Renal cortex interstitium (tissue), 11 donors: ENCODE measurements at regions not wholly inside any gene's neighbourhood (a gene's known extent, or its start where the extent isn't known, plus 50 kb on each side); places are given as distances from the start of the nearest gene placed in this dataset.

ENCODE experiments used
- DNase-seq, 11 donors: peaks; one replicate each; pipeline ENCODE4 v3.0.0-alpha.2; 2013; ENCODE audit warnings: low read depth in 9 of 11, low spot score in 4 of 11; ENCODE audit errors: extremely low read depth in 1 of 11

DNA sequence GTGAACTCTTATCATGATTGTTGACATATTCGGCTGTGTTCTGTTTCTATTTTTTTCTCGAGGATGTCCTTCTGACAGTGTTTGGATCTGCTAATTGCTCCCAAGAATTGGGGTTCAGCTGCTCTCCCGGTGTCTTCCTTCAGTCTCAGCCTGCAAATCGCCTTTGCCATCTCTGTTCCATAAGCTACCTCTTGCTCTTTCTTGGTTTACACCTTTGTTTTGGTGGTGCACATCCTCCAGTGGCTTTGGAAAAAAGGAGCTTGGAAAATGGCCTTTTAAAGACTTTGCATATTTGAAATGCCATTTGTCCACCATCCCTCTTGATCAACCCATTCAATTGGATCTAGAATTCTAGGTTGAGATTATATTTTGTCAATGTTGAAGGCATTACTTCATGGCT, 137.2 kb downstream of the URI1 start:
- no peak for DNase-seq

- no peak for DNase-seq
These were observed 140.1 kb downstream of the URI1 start for GRCh38 chr19:30082168-30082567.

GRCh38 chr19:30082611-30083010, 140.6 kb downstream of the URI1 start:
- DNase-seq, result no peak

GRCh38 chr19:30083125-30083681, 141.2 kb downstream of the URI1 start:
- no peak for DNase-seq

GRCh38 chr19:30083701-30084156, 141.7 kb downstream of the URI1 start:
- DNase-seq, result no peak

DNA sequence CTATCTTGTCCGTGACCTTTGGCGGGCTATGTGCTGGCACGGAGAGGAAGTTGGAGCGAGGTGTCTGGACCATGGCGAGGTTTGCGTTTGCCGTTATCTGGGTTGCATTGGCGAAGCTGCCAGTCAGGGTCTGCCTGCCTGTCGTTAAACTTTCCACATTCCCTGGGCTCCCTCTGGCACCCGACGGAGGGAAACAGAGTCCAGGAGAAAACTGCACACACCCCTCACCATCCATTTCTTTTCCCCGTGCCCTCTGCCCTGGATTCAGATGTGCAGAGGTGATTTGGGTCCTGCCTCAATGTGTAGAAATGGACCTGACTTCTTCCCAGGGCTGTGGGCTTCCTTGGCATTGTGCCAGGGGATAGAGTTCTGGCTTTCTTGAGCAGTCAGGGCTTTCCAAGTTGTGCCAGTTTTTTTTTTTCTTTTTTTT, 142.4 kb downstream of the URI1 start:
- no peak for DNase-seq

GRCh38 chr19:30085394-30085793, 143.4 kb downstream of the URI1 start:
- DNase-seq, result no peak

GRCh38 chr19:30086220-30086619, 144.2 kb downstream of the URI1 start:
- DNase-seq, result no peak

DNA sequence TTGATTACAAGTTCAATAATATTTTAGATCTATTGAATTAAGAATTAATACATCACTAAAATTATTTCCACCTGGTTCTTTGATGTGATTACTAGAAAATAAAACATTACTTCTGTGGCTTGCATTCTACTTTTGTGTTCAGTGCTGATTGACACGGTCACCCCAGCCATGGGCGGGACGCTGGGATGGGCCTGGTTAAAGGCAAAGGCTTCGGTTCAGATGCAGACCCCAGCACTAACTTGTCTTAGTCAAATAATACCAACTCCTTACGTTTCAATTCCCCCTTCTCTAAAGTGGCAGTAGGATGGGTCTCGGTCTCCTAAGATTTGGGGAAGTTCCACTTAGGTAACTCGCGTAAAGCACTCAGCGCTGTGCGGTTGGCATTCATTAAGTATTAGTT, 144.9 kb downstream of the URI1 start:
- no peak for DNase-seq

- no peak for DNase-seq
These were observed 145.5 kb downstream of the URI1 start for GRCh38 chr19:30087381-30088138.

GRCh38 chr19:30088567-30088966, 146.5 kb downstream of the URI1 start:
- DNase-seq, result no peak

GRCh38 chr19:30089086-30089665, 147.1 kb downstream of the URI1 start:
- no peak for DNase-seq

DNA sequence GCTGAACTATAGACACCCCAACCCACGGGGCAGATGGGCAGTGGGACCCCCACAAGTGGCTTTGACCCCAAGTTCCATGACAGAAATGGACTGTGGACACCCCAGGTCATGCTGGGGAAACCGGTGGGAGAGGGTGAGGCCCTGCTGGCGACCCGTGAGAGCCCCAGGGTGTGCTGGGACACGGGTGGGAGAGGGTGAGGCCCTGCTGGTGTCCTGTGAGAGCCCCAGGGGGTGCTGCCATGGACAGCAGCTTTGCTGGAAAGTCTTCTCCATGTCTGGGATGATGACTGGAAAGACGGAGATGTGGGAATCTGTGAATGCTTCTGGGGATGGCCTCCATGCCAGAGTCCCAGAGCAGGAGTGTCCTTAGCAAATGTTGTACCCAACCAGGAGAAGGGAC, 148.4 kb downstream of the URI1 start:
- no peak for DNase-seq

DNA sequence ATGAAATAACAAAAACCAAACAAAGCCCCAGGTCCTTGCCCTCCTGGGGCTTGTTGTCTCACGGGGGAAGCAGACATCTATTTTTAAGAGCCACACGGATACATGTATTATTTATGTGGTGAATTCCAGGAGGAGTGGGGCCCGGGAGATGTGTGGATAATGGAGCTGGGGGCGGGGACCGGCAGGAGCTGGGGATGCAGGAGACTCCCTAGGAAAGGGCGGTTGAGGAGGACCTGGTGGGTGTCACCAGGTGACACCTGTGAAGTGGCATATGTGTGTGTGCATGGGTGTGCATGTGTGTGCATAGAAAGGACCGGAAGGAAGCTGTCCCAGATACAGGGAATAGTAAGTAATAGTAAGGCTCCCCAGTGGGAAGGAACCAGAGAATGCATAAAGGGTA, 148.9 kb downstream of the URI1 start:
- DNase-seq, result no peak

DNA sequence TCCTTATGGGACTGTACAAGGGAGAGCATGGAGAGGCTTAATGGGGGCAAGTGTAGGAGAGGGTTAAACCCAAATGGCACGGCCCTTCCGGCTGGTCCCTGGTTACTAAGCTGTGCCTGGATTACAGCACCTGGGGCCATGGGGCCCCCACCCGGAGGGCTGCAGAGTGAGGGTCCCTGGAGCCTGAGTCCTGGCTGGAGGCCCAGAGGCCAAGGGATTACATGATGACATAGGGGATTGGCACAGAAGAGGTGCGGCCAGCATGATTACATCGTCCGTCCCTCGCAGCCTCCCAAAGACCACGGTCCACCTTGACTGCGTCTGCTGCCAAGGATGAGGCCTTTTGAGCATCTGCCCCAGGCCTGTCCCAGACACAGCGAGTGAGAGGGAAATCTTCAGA, 149.4 kb downstream of the URI1 start:
- no peak for DNase-seq

DNA sequence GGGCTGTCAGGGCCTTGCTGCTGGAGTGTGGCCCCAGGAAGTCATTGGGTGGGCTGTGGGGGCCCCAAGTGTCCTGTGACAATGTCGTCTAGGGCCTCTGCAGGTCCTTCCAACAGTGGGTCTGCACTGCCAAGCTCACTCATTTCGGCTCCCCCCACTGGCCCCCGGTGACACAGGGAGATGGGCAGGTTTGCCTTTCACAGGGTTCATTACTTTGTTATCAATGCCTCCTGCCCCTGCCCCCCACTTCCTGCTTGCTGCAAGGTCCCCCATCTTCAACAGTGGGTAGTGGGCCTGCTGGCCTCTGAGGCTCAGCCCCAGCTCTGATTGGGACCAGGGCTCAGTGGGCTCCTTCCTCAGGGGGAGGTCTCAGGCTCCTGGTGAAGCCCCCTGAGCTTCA, 149.8 kb downstream of the URI1 start:
- no peak for DNase-seq

DNA sequence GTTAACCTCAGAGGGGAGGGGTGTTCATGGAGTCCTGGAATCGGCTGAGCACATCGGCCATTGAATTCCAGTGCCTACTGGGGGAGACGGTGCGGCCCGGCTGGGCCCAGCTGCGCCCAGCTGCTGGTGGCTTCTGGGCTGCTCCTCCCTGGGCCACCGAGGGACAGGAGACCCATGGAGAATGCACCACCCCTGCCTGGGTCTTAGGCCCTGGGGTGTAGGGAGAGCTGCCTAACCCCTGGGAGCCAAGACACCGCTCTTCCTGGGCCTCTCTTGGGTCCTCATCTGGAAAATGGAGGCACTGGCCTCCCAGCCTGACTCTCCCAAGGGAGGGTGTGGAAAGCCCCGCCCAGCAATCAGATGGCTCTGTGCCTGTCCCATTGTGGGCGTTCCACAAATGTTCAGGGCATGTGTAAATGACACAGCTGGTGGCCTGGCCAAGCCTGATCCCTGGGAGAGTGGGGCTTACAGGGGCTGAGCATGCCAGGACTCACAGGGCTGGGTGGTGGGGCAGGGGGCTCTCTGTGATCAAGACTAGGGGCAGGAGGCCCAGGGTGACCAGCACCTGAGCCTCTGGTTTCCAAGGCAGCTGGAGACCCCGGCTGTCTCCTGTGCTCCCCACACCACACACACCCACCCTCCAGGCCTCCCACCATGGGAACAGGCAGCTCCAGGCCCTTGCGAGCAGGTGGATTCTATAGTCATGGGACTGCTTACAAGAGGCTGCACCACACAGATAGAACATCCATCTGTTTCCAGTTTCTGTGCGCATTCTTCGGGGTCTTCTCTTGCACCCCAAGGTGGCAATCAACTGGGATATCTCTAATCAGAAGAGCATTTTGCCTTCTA, 150.9 kb downstream of the URI1 start:
- DNase-seq, result no peak

DNA sequence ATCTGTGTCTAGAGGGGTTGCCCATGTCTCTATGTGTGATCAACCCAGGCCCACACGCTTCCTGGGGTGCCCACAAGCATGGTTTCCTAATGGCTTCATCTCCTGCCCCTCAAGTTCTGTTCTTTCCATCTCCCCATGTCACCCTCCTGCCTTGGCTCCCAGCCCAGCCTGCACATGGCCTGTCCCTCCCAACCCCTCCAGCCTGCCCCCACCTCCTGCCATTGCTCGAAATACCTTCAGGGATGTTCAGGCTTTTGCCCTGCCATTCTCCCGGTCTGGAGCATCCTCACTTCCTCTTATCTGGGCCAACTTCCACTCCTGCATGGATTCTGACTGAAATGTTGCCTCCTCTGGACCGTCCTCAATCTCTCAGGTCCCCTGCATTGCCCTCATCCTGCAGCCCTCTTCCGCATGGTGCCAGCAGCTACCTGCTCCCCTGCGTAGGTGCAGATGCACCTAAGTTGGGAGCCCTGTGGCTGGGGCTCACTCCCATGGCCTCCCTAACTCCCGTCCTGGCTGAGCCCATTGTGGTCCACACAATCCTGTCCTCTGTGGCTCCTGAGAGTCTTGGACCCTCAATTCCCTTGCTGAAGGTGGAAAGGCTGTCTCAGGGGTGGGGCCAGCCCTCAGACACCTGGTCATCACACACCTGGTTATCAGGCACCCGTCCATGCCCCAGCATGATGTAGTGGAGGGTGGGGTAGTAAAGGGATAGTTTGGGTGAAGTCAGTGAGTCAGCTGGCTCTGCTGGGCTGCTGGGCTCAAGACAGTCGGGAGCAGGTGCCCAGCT, 152.1 kb downstream of the URI1 start:
- DNase-seq, result no peak

DNA sequence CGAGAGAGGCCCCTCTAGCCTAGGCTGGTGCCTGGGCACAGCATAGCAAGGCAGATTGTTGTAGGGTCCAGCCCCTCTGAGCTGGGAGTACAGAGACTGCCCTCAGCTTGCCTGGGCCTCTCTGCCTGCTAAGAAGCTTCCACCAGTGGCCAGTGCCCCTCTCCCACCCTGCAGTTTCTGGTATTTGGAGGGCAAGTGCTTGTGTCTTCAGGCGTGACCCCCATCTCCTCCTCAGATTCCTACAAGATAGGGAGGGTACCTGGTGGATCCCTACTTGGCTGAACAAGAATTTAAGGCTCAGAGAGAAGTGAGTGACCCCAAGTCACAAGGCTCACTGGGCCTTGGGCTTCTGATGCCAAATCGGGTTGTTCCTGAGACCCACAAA, 152.7 kb downstream of the URI1 start:
- DNase-seq, result no peak
